ENCODE measurements at regions not wholly inside any gene's neighbourhood (a gene's known extent, or its start where the extent isn't known, plus 50 kb on each side); places are given as distances from the start of the nearest gene placed in this dataset.

- TF ChIP-seq GTF2F1 (IDR thresholded peaks at IDR 0.05; ENCODE audit: low read depth, low read length): no peak
- TF ChIP-seq POLR2H (tag; IDR thresholded peaks at IDR 0.05; ENCODE audit: low read depth): no peak
- TF ChIP-seq ZBED1 (IDR thresholded peaks at IDR 0.05): no peak
- Histone ChIP-seq H3K27me3 (ENCODE audit: control insufficient read depth in 2 of 2, insufficient read depth in 2 of 2, low read length in 2 of 2) (no peaks in the 10 kb centered on the region), H3K4me2 (ENCODE audit: insufficient read depth, low read length) (no peak overlapping the region), H4K20me1 (replicated peaks; ENCODE audit: control insufficient read depth, insufficient read depth, low read length) (no peaks in the 10 kb centered on the region), H3K9ac (ENCODE audit: insufficient read depth in 1 of 2, low read depth in 2 of 2, low read length in 2 of 2) (no peak overlapping the region), H3K4me1 (replicated peaks in 1 of 2; ENCODE audit: control insufficient read depth in 2 of 2, insufficient read depth in 2 of 2, low read length in 2 of 2) (no peaks in the 10 kb centered on the region), H3K9me1 (ENCODE audit: control insufficient read depth, insufficient read depth, low read length) (no peaks in the 10 kb centered on the region), H2AFZ (ENCODE audit: low read depth, low read length) (no peak overlapping the region), H3K4me3 (no peak overlapping the region), H3K9me3 (replicated peaks; ENCODE audit: control insufficient read depth, insufficient read depth, low read depth, low read length) (no peaks in the 10 kb centered on the region), H3K79me2 (ENCODE audit: control insufficient read depth, insufficient read depth, low read length) (no peaks in the 10 kb centered on the region), H3K27ac (ENCODE audit: extremely low read depth, low read depth, low read length) (no peak overlapping the region), H3K36me3 (ENCODE audit: control insufficient read depth, insufficient read depth, low read length) (no peaks in the 10 kb centered on the region)
- ChIA-PET POLR2A (no interaction called here), CTCF (ENCODE audit: low intra/inter-chr PET ratio) (no interaction called here)
- intact Hi-C loops (cut with micrococcal nuclease) (no loop called here), in situ Hi-C loops (cut with MboI) (no loop called here)
- ATAC-seq (no peak), DNase-seq (ENCODE audit: extremely low read depth in 1 of 4, low spot score in 3 of 4) (no peak), FAIRE-seq (no peak)
- no TSS peak for BruUV-seq (replicated peaks)
These were observed 141.5 kb downstream of the OR4C45 start for GRCh38 chr11:50174189-50174588.

- intact Hi-C loops (cut with micrococcal nuclease) (no loop called here), in situ Hi-C loops (cut with MboI) (no loop called here)
- H3K27me3 ChIP-seq (ENCODE audit: control insufficient read depth in 2 of 2, insufficient read depth in 2 of 2, low read length in 2 of 2): no peaks in the 10 kb centered on the region
- no peaks in the 10 kb centered on the region for H4K20me1 ChIP-seq (replicated peaks; ENCODE audit: control insufficient read depth, insufficient read depth, low read length)
- H3K9ac ChIP-seq (ENCODE audit: insufficient read depth in 1 of 2, low read depth in 2 of 2, low read length in 2 of 2): no peak overlapping the region
- H3K4me2 ChIP-seq (ENCODE audit: insufficient read depth, low read length): no peak overlapping the region
- ATAC-seq (no peak), DNase-seq (ENCODE audit: extremely low read depth in 1 of 4, low spot score in 3 of 4) (no peak), FAIRE-seq (no peak)
- POLR2A ChIA-PET: no interaction called here
- WGBS (ENCODE audit: insufficient coverage, low coverage, missing lambda C conversion rate): 0% methylated on average over 1 of the region's 1 CpG
- CTCF ChIA-PET (ENCODE audit: low intra/inter-chr PET ratio): no interaction called here
- H3K27ac ChIP-seq (ENCODE audit: extremely low read depth, low read depth, low read length): no peak overlapping the region
- TF ChIP-seq GATAD2B (IDR thresholded peaks at IDR 0.05; ENCODE audit: borderline replicate concordance): no peak
- TF ChIP-seq ZNF316 (IDR thresholded peaks at IDR 0.05): peak; percentile 48; the same call in 1 of the 2 replicates
- no peak for TF ChIP-seq KDM4B (IDR thresholded peaks at IDR 0.05; ENCODE audit: borderline replicate concordance in 2 of 2, low read depth in 1 of 2)
- TF ChIP-seq MAFK (IDR thresholded peaks at IDR 0.05; ENCODE audit: low read length): peak; percentile 61; the same call in 1 of the 2 replicates
- TF ChIP-seq C11orf30 (IDR thresholded peaks at IDR 0.05; ENCODE audit: low read depth): 0 out of 2 replicates have a peak, but pooled peaks have one; percentile 11
- peak; percentile 55 for TF ChIP-seq MAFF (IDR thresholded peaks at IDR 0.05; ENCODE audit: low read length)
- H2AFZ ChIP-seq (ENCODE audit: low read depth, low read length): no peak overlapping the region
- no peaks in the 10 kb centered on the region for H3K9me3 ChIP-seq (replicated peaks; ENCODE audit: control insufficient read depth, insufficient read depth, low read depth, low read length)
- no peaks in the 10 kb centered on the region for H3K4me1 ChIP-seq (replicated peaks in 1 of 2; ENCODE audit: control insufficient read depth in 2 of 2, insufficient read depth in 2 of 2, low read length in 2 of 2)
- no peaks in the 10 kb centered on the region for H3K36me3 ChIP-seq (ENCODE audit: control insufficient read depth, insufficient read depth, low read length)
- no peaks in the 10 kb centered on the region for H3K79me2 ChIP-seq (ENCODE audit: control insufficient read depth, insufficient read depth, low read length)
- no peak overlapping the region for H3K4me3 ChIP-seq
- no TSS peak for BruUV-seq (replicated peaks)
- H3K9me1 ChIP-seq (ENCODE audit: control insufficient read depth, insufficient read depth, low read length): no peaks in the 10 kb centered on the region
These were observed 142.3 kb downstream of the OR4C45 start for GRCh38 chr11:50174975-50175374.
